Tibial nerve (tissue), 4 donors: ENCODE measurements at regions not wholly inside any gene's neighbourhood (a gene's known extent, or its start where the extent isn't known, plus 50 kb on each side); places are given as distances from the start of the nearest gene placed in this dataset.

Experiments
- DNase-seq, 2 donors: peaks; one replicate each; pipeline ENCODE4 v3.0.0-alpha.2; 2019; ENCODE audit warnings: low spot score in 2 of 2
- H3K27ac ChIP-seq, 4 donors: fragments of 200-600 bp; sonication (generic) in 3 of 4; one replicate each; pipeline ENCODE4 v1.5.1; 2017 to 2019; ENCODE audit warnings: mild to moderate bottlenecking in 1 of 4
- H3K27me3 ChIP-seq, 2 donors: fragments of 200-600 bp; sonication (generic) in 1 of 2; one replicate each; pipeline versions ENCODE4 v1.5.1 to v1.6.0; 2017 to 2019
- H3K36me3 ChIP-seq, 3 donors: fragments of 200-600 bp; sonication (generic); one replicate each; pipeline ENCODE4 v1.5.1; 2018 to 2019
- H3K4me1 ChIP-seq, 4 donors: fragments of 200-600 bp; sonication (generic) in 3 of 4; one replicate each; pipeline ENCODE4 v1.5.1; 2017 to 2019
- H3K4me3 ChIP-seq, 4 donors: fragments of 200-600 bp; sonication (generic) in 3 of 4; one replicate each; pipeline ENCODE4 v1.5.1; 2017 to 2019; ENCODE audit warnings: mild to moderate bottlenecking in 1 of 4, moderate library complexity in 1 of 4
- H3K9me3 ChIP-seq, 4 donors: fragments of 200-600 bp; sonication (generic) in 3 of 4; one replicate each; pipeline ENCODE4 v1.5.1; 2017 to 2019
- EP300 ChIP-seq, 2 donors: sonication (generic); formaldehyde crosslinking; IDR thresholded peaks; one replicate each; pipeline ENCODE4 v1.6.1; 2017; ENCODE audit warnings: antibody characterized with exemption in 2 of 2, mild to moderate bottlenecking in 1 of 2
- POLR2A ChIP-seq, 2 donors: fragments of 450-650 bp; IDR thresholded peaks; one replicate each; pipeline ENCODE4 v1.6.1; 2017; ENCODE audit warnings: antibody characterized with exemption in 2 of 2, mild to moderate bottlenecking in 2 of 2, moderate library complexity in 2 of 2
- WGBS, 2 donors: methylation state at CpG; one replicate each; pipeline ENCODE4 v1.1.5; 2018; 5-methylcytosine and 5-hydroxymethylcytosine counted together
- TF ChIP-seq, protein P1 (sequence below), 5 experiments: fragments of 200-600 bp in 3 of 5; fragments of 450-650 bp in 2 of 5; sonication (generic) in 3 of 5; IDR thresholded peaks; one replicate each; pipeline ENCODE4 v1.5.1; 2016 to 2019; ENCODE audit warnings: antibody characterized with exemption in 5 of 5, mild to moderate bottlenecking in 3 of 5, moderate library complexity in 2 of 5

DNA sequence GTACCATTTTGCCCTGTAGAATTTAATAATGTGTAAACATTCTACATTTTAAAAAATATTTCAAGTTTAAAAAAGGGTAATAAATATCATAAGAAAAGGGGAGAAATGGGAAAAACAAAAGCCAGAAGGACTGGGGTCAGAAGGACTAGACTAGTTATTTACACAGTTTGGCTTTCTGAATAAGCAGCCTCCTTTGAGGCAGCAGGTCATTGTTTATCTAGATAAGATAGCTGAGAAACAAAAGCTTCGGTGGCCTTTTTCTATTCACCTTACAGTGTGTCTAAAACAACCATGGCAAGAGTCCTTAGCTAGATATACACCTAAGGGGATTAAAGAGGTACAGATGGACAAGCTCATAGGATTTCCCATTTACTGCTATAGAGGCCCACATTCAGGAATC is 396.5 kb upstream of the PMFBP1 start:
- Histone ChIP-seq H3K36me3 (no peaks in the 10 kb centered on the region), H3K9me3 (no peaks in the 10 kb centered on the region), H3K27me3 (no peaks in the 10 kb centered on the region), H3K4me1 (no peaks in the 10 kb centered on the region), H3K27ac (no peak overlapping the region), H3K4me3 (no peak overlapping the region)
- 59 to 69% methylated on average over 1 of the region's 1 CpG for WGBS, 2 donors
- no peak for TF ChIP-seq EP300 (IDR thresholded peaks at IDR 0.05)
- no peak for TF ChIP-seq POLR2A (IDR thresholded peaks at IDR 0.05)
- TF ChIP-seq, protein P1, sequence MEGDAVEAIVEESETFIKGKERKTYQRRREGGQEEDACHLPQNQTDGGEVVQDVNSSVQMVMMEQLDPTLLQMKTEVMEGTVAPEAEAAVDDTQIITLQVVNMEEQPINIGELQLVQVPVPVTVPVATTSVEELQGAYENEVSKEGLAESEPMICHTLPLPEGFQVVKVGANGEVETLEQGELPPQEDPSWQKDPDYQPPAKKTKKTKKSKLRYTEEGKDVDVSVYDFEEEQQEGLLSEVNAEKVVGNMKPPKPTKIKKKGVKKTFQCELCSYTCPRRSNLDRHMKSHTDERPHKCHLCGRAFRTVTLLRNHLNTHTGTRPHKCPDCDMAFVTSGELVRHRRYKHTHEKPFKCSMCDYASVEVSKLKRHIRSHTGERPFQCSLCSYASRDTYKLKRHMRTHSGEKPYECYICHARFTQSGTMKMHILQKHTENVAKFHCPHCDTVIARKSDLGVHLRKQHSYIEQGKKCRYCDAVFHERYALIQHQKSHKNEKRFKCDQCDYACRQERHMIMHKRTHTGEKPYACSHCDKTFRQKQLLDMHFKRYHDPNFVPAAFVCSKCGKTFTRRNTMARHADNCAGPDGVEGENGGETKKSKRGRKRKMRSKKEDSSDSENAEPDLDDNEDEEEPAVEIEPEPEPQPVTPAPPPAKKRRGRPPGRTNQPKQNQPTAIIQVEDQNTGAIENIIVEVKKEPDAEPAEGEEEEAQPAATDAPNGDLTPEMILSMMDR (IDR thresholded peaks at IDR 0.05), result no peak
- DNase-seq, result no peak

DNA sequence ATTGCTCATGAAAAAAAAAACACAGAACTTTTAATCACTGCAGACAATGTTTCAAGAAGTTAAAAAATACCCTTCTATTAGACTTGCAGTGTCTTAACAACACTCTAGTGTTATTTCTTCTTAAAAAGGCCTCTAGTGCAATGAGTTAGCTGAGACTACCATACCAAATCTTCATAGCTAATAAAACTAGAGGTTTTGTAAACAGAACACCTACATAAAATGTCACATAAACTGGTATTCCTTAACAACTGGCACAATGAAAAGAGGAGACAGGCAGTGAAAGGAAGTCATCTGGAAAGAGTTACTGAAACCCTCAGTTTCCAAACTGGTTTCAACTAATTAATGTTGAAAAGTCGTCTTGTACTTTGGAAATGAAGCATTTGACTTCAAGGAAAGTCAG is 394.2 kb upstream of the PMFBP1 start:
- no peak overlapping the region for H3K4me3 ChIP-seq

DNA sequence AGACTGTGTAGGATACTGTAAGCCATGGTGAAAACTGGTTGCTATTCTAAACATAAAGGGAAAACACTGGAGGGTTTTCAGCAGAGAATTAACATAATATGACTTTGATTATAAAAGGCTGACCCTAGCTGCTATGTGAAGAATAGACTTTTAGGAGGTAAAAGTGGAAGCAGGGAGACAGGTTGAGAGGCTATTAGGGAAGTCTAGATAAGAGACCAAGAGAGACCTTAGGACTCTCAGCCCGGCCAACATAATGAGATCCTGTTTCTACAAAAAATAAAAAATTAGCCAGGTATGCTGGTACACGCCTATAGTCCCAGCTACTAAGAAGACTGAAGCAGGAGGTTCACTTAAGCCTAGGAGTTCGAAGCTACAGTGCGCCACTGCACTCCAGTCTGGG is 393.2 kb upstream of the PMFBP1 start:
- TF ChIP-seq, protein P1 (IDR thresholded peaks at IDR 0.05), result no peak
- TF ChIP-seq POLR2A (IDR thresholded peaks at IDR 0.05) (no peak), EP300 (IDR thresholded peaks at IDR 0.05) (no peak)
- 95 to 96% methylated on average over 4 of the region's 4 CpGs for WGBS, 2 donors
- no peaks in the 10 kb centered on the region for H3K4me1 ChIP-seq
- no peak for DNase-seq
- no peak overlapping the region for H3K27ac ChIP-seq
- no peaks in the 10 kb centered on the region for H3K9me3 ChIP-seq
- no peaks in the 10 kb centered on the region for H3K36me3 ChIP-seq
- no peaks in the 10 kb centered on the region for H3K27me3 ChIP-seq
- no peak overlapping the region for H3K4me3 ChIP-seq

More for the DNA sequence above, 394.2 kb upstream of the PMFBP1 start:
- Histone ChIP-seq H3K9me3 (no peaks in the 10 kb centered on the region), H3K27me3 (no peaks in the 10 kb centered on the region), H3K36me3 (no peaks in the 10 kb centered on the region), H3K4me1 (no peaks in the 10 kb centered on the region), H3K27ac (no peak overlapping the region)
- no peak for DNase-seq
- TF ChIP-seq, protein P1 (IDR thresholded peaks at IDR 0.05), result no peak
- no peak for TF ChIP-seq POLR2A (IDR thresholded peaks at IDR 0.05)
- no peak for TF ChIP-seq EP300 (IDR thresholded peaks at IDR 0.05)
- WGBS, 2 donors, result 53 to 57% methylated on average over 1 of the region's 1 CpG

DNA sequence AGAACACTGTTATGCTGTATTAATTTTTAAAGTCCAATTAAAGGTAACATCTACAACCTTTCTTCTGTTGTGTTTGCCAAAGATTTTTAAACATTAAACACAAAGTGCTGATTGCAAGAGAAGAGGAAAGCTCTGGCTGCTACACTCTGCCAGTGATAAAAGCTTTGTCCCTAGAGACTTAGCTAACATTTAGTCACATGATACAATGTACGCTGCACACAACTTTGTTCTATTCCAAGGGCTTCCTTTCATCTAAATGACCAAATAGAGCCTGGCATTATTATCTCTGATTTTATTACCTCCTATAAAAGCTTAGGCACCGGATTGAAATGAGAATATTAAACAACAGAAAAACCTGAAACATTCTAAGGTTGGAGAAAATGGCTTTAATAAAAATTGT is 388.7 kb upstream of the PMFBP1 start:
- H3K27ac ChIP-seq, result no peak overlapping the region
- H3K27me3 ChIP-seq, result no peaks in the 10 kb centered on the region
- H3K36me3 ChIP-seq, result no peaks in the 10 kb centered on the region
- H3K9me3 ChIP-seq, result no peaks in the 10 kb centered on the region
- no peak for DNase-seq
- no peak overlapping the region for H3K4me3 ChIP-seq
- no peak for TF ChIP-seq POLR2A (IDR thresholded peaks at IDR 0.05)
- TF ChIP-seq, protein P1 (IDR thresholded peaks at IDR 0.05), result no peak
- TF ChIP-seq EP300 (IDR thresholded peaks at IDR 0.05), result no peak
- H3K4me1 ChIP-seq, result no peaks in the 10 kb centered on the region
- WGBS, 2 donors, result 22 to 23% methylated on average over 2 of the region's 2 CpGs

DNA sequence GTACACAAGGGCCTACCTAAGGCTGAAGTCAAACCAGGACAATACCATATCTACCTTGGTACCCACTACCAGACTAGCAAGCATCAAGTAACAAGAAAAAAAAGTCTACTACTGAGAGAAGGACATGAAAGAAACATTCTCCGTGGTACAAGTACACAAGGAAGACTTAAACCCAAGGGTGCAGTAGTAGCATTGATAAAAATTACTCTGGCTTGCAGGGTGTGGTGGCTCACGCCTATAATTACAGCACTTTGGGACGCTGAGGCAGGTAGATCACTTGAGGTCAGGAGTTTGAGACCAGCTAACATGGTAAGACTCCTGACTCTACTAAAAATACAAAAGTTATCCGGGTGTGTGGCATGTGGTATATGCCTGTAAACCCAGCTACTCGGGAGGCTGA is 386.5 kb upstream of the PMFBP1 start:
- Histone ChIP-seq H3K27ac (no peak overlapping the region), H3K4me3 (no peak overlapping the region), H3K4me1 (no peaks in the 10 kb centered on the region), H3K27me3 (no peaks in the 10 kb centered on the region), H3K36me3 (no peaks in the 10 kb centered on the region), H3K9me3 (no peaks in the 10 kb centered on the region)
- WGBS, 2 donors, result 92 to 95% methylated on average over 5 of the region's 5 CpGs
- no peak for TF ChIP-seq POLR2A (IDR thresholded peaks at IDR 0.05)
- no peak for TF ChIP-seq EP300 (IDR thresholded peaks at IDR 0.05)
- TF ChIP-seq, protein P1 (IDR thresholded peaks at IDR 0.05), result no peak
- no peak for DNase-seq
